H1 (cell line): ENCODE measurements at regions not wholly inside any gene's neighbourhood (a gene's known extent, or its start where the extent isn't known, plus 50 kb on each side); places are given as distances from the start of the nearest gene placed in this dataset.

ENCODE experiments used
- CTCF ChIA-PET: fragments of 300-600 bp; sonication (Branson Sonifier 250); formaldehyde crosslinking; loops from one replicate; lab custom pipeline; 2021; ENCODE audit not compliant: partially characterized antibody; lab: Charles Lee
- POLR2A ChIA-PET: fragments of 300-600 bp; sonication (Branson Sonifier 250); formaldehyde crosslinking; loops from one replicate; lab custom pipeline; 2021; ENCODE audit warnings: inconsistent platforms; ENCODE audit not compliant: partially characterized antibody; lab: Charles Lee
- DNase-seq, 2 experiments: peaks; one replicate each; pipeline versions ENCODE4 v3.0.0 to v3.0.0-alpha.2; 2010 to 2022; ENCODE audit warnings: low spot score in 2 of 2, low read depth in 1 of 2, mixed read lengths in 1 of 2
- FAIRE-seq: peaks from 2 replicates; lab custom pipeline; 2011; peaks lifted over from hg19 to GRCh38; lab: Jason Lieb, UNC
- H2AFZ ChIP-seq: 2 replicates; pipeline ENCODE4 v1.8.1; 2012; ENCODE audit warnings: low read length, inconsistent platforms
- H2AK5ac ChIP-seq: 2 replicates; pipeline ENCODE4 v1.6.1; 2013; ENCODE audit warnings: low read depth, low read length
- H2BK120ac ChIP-seq: replicated peaks from 2 replicates; pipeline ENCODE3; 2013; ENCODE audit warnings: low read depth, low read length, inconsistent platforms
- H2BK12ac ChIP-seq: 2 replicates; pipeline ENCODE4 v1.6.1; 2013; ENCODE audit warnings: low read depth, low read length
- H2BK15ac ChIP-seq: 2 replicates; pipeline ENCODE4 v1.6.1; 2013; ENCODE audit warnings: low read length
- H2BK20ac ChIP-seq: 2 replicates; pipeline ENCODE4 v1.6.1; 2013; ENCODE audit warnings: low read length
- H2BK5ac ChIP-seq: 2 replicates; pipeline ENCODE4 v1.6.1; 2013; ENCODE audit warnings: low read depth, low read length
- H3K14ac ChIP-seq: 2 replicates; pipeline ENCODE4 v1.6.1; 2013; ENCODE audit warnings: inconsistent platforms; ENCODE audit not compliant: insufficient read length
- H3K18ac ChIP-seq: 2 replicates; pipeline ENCODE4 v1.6.1; 2013; ENCODE audit warnings: low read length; ENCODE audit errors: extremely low read depth
- H3K23ac ChIP-seq: 2 replicates; pipeline ENCODE4 v1.6.1; 2013; ENCODE audit warnings: inconsistent platforms; ENCODE audit not compliant: insufficient read length
- H3K23me2 ChIP-seq: 2 replicates; pipeline ENCODE4 v1.6.1; 2013; ENCODE audit warnings: low read depth, low read length
- H3K27ac ChIP-seq: 2 replicates; pipeline ENCODE4 v1.6.1; 2011; ENCODE audit warnings: low read depth, low read length, inconsistent platforms
- H3K27me3 ChIP-seq, 4 experiments: replicated peaks in 1 of 4; 1 replicate in 1 of 4; 2 replicates in 3 of 4; pipeline versions ENCODE4 v1.6.1 to v1.8.1; 2011 to 2013; ENCODE audit warnings: low read length in 3 of 4, mild to moderate bottlenecking in 3 of 4, inconsistent platforms in 2 of 4, mixed read lengths in 2 of 4, moderate library complexity in 1 of 4; ENCODE audit not compliant: control insufficient read depth in 3 of 4, insufficient read depth in 3 of 4; ENCODE audit errors: extremely low read depth in 1 of 4
- H3K36me3 ChIP-seq, 4 experiments: 2 replicates each; pipeline versions ENCODE4 v1.6.1 to v1.8.1; 2011 to 2013; ENCODE audit warnings: mild to moderate bottlenecking in 4 of 4, low read length in 3 of 4, moderate library complexity in 2 of 4, control low read depth in 1 of 4, inconsistent platforms in 1 of 4; ENCODE audit not compliant: insufficient read depth in 4 of 4, control insufficient read depth in 2 of 4
- H3K4ac ChIP-seq: replicated peaks from 2 replicates; pipeline ENCODE3; 2013; ENCODE audit warnings: low read length, low read depth, mixed read lengths, inconsistent platforms; ENCODE audit not compliant: insufficient read length
- H3K4me1 ChIP-seq, 4 experiments: replicated peaks in 1 of 4; 1 replicate in 1 of 4; 2 replicates in 3 of 4; pipeline versions ENCODE4 v1.6.1 to v1.8.1; 2011 to 2013; ENCODE audit warnings: low read length in 3 of 4, inconsistent platforms in 2 of 4, mixed read lengths in 1 of 4; ENCODE audit not compliant: insufficient read depth in 4 of 4, control insufficient read depth in 3 of 4
- H3K4me2 ChIP-seq, 2 experiments: 2 replicates each; pipeline versions ENCODE4 v1.6.1 to v1.8.1; 2011 to 2013; ENCODE audit warnings: low read depth in 2 of 2, low read length in 2 of 2, control low read depth in 1 of 2, inconsistent platforms in 1 of 2, mild to moderate bottlenecking in 1 of 2; ENCODE audit not compliant: insufficient read depth in 1 of 2
- H3K4me3 ChIP-seq, 4 experiments: fragments of 200-600, 300-600 bp in 1 of 4; sonication (generic), shearing (Covaris generic), sonication (Bioruptor Twin) in 1 of 4; 2 replicates each; pipeline versions ENCODE4 v1.5.1 to v1.8.1; 2011 to 2016; ENCODE audit warnings: low read length in 4 of 4, low read depth in 3 of 4, control low read depth in 2 of 4, inconsistent platforms in 2 of 4, mild to moderate bottlenecking in 2 of 4, mixed read lengths in 1 of 4, moderate library complexity in 1 of 4; ENCODE audit not compliant: insufficient read depth in 2 of 4; ENCODE audit errors: extremely low read depth in 1 of 4
- H3K56ac ChIP-seq: replicated peaks from 2 replicates; pipeline ENCODE3; 2013; ENCODE audit warnings: low read depth, mild to moderate bottlenecking, mixed read lengths, low read length, inconsistent platforms; ENCODE audit not compliant: insufficient read length
- H3K79me1 ChIP-seq: 2 replicates; pipeline ENCODE4 v1.6.1; 2013; ENCODE audit warnings: low read depth, low read length, control low read depth
- H3K79me2 ChIP-seq, 2 experiments: 2 replicates each; pipeline versions ENCODE4 v1.6.1 to v1.8.1; 2012 to 2013; ENCODE audit warnings: low read length in 2 of 2, mild to moderate bottlenecking in 2 of 2, inconsistent platforms in 1 of 2; ENCODE audit not compliant: insufficient read depth in 2 of 2, control insufficient read depth in 1 of 2
- H3K9ac ChIP-seq, 4 experiments: replicated peaks in 1 of 4; 1 replicate in 1 of 4; 2 replicates in 3 of 4; pipeline versions ENCODE4 v1.6.1 to v1.8.1; 2011 to 2013; ENCODE audit warnings: low read depth in 3 of 4, low read length in 3 of 4, control low read depth in 2 of 4, mild to moderate bottlenecking in 2 of 4, moderate library complexity in 2 of 4, inconsistent platforms in 1 of 4; ENCODE audit errors: extremely low read depth in 1 of 4
- H3K9me3 ChIP-seq, 2 experiments: 2 replicates each; pipeline versions ENCODE4 v1.6.1 to v1.8.1; 2012 to 2013; ENCODE audit warnings: mild to moderate bottlenecking in 2 of 2, moderate library complexity in 2 of 2, control low read depth in 1 of 2, inconsistent platforms in 1 of 2, low read depth in 1 of 2, low read length in 1 of 2, mixed read lengths in 1 of 2; ENCODE audit not compliant: insufficient read depth in 2 of 2
- H4K20me1 ChIP-seq, 2 experiments: replicated peaks in 1 of 2; 2 replicates each; pipeline versions ENCODE3 to v1.8.1; 2011 to 2013; ENCODE audit warnings: inconsistent platforms in 2 of 2, low read length in 2 of 2, mild to moderate bottlenecking in 1 of 2; ENCODE audit not compliant: insufficient read depth in 2 of 2, control insufficient read depth in 1 of 2
- H4K5ac ChIP-seq: 2 replicates; pipeline ENCODE4 v1.6.1; 2013; ENCODE audit warnings: low read length, low read depth, mixed read lengths, inconsistent platforms; ENCODE audit not compliant: insufficient read length
- H4K8ac ChIP-seq: 2 replicates; pipeline ENCODE4 v1.8.0; 2013; ENCODE audit warnings: mild to moderate bottlenecking, moderate library complexity, low read length, inconsistent platforms; ENCODE audit not compliant: insufficient read depth; ENCODE audit errors: extremely low read depth
- H4K91ac ChIP-seq: replicated peaks from 2 replicates; pipeline ENCODE3; 2013; ENCODE audit warnings: low read length, mixed read lengths, inconsistent platforms; ENCODE audit not compliant: insufficient read length
- EP300 ChIP-seq, 2 experiments: IDR thresholded peaks; 1 replicate in 1 of 2; 2 replicates in 1 of 2; pipeline ENCODE4 v1.6.1; 2011 to 2012; ENCODE audit warnings: low read depth in 2 of 2, low read length in 2 of 2, mild to moderate bottlenecking in 2 of 2, borderline replicate concordance in 1 of 2, inconsistent platforms in 1 of 2, moderate library complexity in 1 of 2
- HDAC6 ChIP-seq: IDR thresholded peaks from one replicate; pipeline ENCODE4 v1.7.1; 2012; ENCODE audit warnings: low read depth, mild to moderate bottlenecking, inconsistent platforms, low read length, moderate library complexity
- JUND ChIP-seq: IDR thresholded peaks from 2 replicates; pipeline ENCODE4 v1.6.1; 2011; ENCODE audit warnings: mild to moderate bottlenecking, improper control_type of control experiment, low read length
- PHF8 ChIP-seq: fragments of 200-600 bp; sonication (generic); conservative IDR thresholded peaks from 2 replicates; pipeline ENCODE4 v1.7.1; 2012; ENCODE audit warnings: low read depth, mild to moderate bottlenecking, inconsistent platforms, low read length, moderate library complexity
- RBBP5 ChIP-seq: IDR thresholded peaks from 2 replicates; pipeline ENCODE4 v1.7.1; 2012; ENCODE audit warnings: low read depth, mild to moderate bottlenecking, inconsistent platforms, low read length, moderate library complexity, borderline replicate concordance
- RNF2 ChIP-seq: fragments of 200-900, 300-1000 bp; sonication (generic); IDR thresholded peaks from 2 replicates; pipeline ENCODE4 v1.7.1; 2016; ENCODE audit warnings: borderline replicate concordance, low read depth, mild to moderate bottlenecking, antibody characterized with exemption, low read length; ENCODE audit not compliant: poor library complexity, severe bottlenecking; ENCODE audit errors: missing control alignments
- SP4 ChIP-seq: IDR thresholded peaks from 2 replicates; pipeline ENCODE4 v1.6.1; 2012; ENCODE audit warnings: low read length, inconsistent platforms
- SRF ChIP-seq: IDR thresholded peaks from 2 replicates; pipeline ENCODE4 v1.6.1; 2011; ENCODE audit warnings: mild to moderate bottlenecking, low read depth, low read length, moderate library complexity
- TBP ChIP-seq: IDR thresholded peaks from 2 replicates; pipeline ENCODE4 v1.6.1; 2011; ENCODE audit warnings: low read depth, low read length, improper control_type of control experiment
- TCF12 ChIP-seq: IDR thresholded peaks from 2 replicates; pipeline ENCODE4 v1.6.1; 2011; ENCODE audit warnings: low read depth, mild to moderate bottlenecking, low read length
- WGBS, 2 experiments: shearing (Covaris generic) in 1 of 2; methylation state at CpG; one replicate each; pipeline versions ENCODE4 v1.1.6 to v1.1.7; 2013 to 2015; ENCODE audit warnings: low lambda C conversion rate in 2 of 2, mixed read lengths in 2 of 2, inconsistent platforms in 1 of 2, low coverage in 1 of 2, missing lambda C conversion rate in 1 of 2; ENCODE audit not compliant: insufficient replicate concordance in 2 of 2, insufficient coverage in 1 of 2, insufficient read length in 1 of 2; ENCODE audit errors: extremely low coverage in 1 of 2, missing lambda C conversion rate in 1 of 2; 5-methylcytosine and 5-hydroxymethylcytosine counted together
- TF ChIP-seq, protein P1 (sequence below): IDR thresholded peaks from 2 replicates; pipeline ENCODE4 v1.6.1; 2012; ENCODE audit warnings: inconsistent platforms

DNA sequence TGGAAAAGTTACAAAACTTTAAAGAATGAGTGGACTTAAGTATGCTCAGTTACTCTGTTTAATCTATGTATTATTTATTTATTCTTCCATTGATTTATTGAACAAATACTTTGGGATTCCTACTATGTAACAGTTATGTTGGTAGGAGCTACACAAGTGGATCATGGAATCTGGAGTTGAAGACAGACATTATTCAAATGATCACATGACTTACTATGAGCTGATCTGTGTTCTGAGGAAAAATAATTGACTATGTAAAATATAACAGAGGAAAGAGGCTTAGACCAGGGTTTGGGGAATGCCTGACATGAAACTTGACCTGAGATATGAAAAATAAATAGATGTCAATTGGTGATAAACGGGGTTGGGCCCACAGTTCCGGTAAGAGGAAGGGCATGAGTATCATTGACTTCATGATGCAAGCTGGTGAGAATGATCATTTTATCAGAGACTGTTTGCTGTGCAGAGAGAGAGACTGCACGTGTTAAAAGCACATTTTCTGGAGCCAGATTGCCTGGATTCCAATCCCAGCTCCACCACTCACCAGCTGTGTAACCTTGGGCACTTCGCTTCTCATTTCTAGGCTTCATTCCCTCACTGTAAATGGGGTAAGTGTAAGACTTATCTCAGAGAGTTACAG, 179.0 kb downstream of the SPCS3 start:
- H3K14ac ChIP-seq: no peak overlapping the region
- no peak overlapping the region for H3K9ac ChIP-seq
- no peaks in the 10 kb centered on the region for H3K27me3 ChIP-seq
- no peaks in the 10 kb centered on the region for H3K4me1 ChIP-seq
- H4K8ac ChIP-seq: no peak overlapping the region
- no peak overlapping the region for H2BK15ac ChIP-seq
- H3K9me3 ChIP-seq: no peaks in the 10 kb centered on the region
- DNase-seq: no peak
- H3K4me3 ChIP-seq: no peak overlapping the region
- no peak overlapping the region for H3K56ac ChIP-seq
- no peaks in the 10 kb centered on the region for H3K23me2 ChIP-seq
- no peak overlapping the region for H2AK5ac ChIP-seq
- no peak for TF ChIP-seq PHF8
- TF ChIP-seq SP4: no peak
- TF ChIP-seq JUND: no peak
- no peak for TF ChIP-seq EP300 (IDR thresholded peaks at IDR 0.05; ENCODE audit: borderline replicate concordance in 1 of 2, low read depth in 2 of 2, low read length in 2 of 2)
- no peak for TF ChIP-seq TBP
- TF ChIP-seq HDAC6: no peak
- TF ChIP-seq, protein P1, sequence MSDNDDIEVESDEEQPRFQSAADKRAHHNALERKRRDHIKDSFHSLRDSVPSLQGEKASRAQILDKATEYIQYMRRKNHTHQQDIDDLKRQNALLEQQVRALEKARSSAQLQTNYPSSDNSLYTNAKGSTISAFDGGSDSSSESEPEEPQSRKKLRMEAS: no peak
- TF ChIP-seq TCF12: no peak
- no peak for TF ChIP-seq RBBP5
- TF ChIP-seq RNF2: no peak
- TF ChIP-seq SRF: no peak
- TF ChIP-seq, all 59 proteins: peak for 0
- Histone ChIP-seq H3K36me3 (no peaks in the 10 kb centered on the region), H2BK120ac (no peak overlapping the region), H4K5ac (no peak overlapping the region), H2BK20ac (no peak overlapping the region), H4K20me1 (peaks cover 0 to 1% of the 10 kb centered on the region in 2 experiments), H2AFZ (no peak overlapping the region), H3K4me2 (no peak overlapping the region), H2BK12ac (no peak overlapping the region), H3K23ac (no peak overlapping the region), H3K4ac (no peak overlapping the region), H3K27ac (no peak overlapping the region), H4K91ac (no peak overlapping the region), H3K79me1 (no peaks in the 10 kb centered on the region), H3K79me2 (no peaks in the 10 kb centered on the region), H2BK5ac (no peak overlapping the region), H3K18ac (no peak overlapping the region)
- no peak for FAIRE-seq
- POLR2A ChIA-PET: no interaction called here
- CTCF ChIA-PET: no interaction called here
- 71% methylated on average over 4 of the region's 4 CpGs; no CpG with 5 or more reads in 1 of the 2 experiments for whole genome bisulfite sequencing, 2 experiments
